Osteoblast (primary cell): ENCODE measurements at regions not wholly inside any gene's neighbourhood (a gene's known extent, or its start where the extent isn't known, plus 50 kb on each side); places are given as distances from the start of the nearest gene placed in this dataset.

ENCODE experiments used
- DNase-seq: peaks from one replicate; pipeline ENCODE4 v3.0.0; 2011; ENCODE audit warnings: low spot score, mixed read lengths; ENCODE audit not compliant: insufficient read length; ENCODE audit errors: missing footprints
- H2AFZ ChIP-seq: 2 replicates; pipeline ENCODE4 v1.6.0; 2011; ENCODE audit warnings: mild to moderate bottlenecking, low read length
- H3K27ac ChIP-seq: 2 replicates; pipeline ENCODE4 v1.5.1; 2011; ENCODE audit warnings: mild to moderate bottlenecking, low read depth, low read length, moderate library complexity
- H3K27me3 ChIP-seq: 2 replicates; pipeline ENCODE4 v1.6.0; 2012; ENCODE audit warnings: mild to moderate bottlenecking, control low read depth, inconsistent platforms, low read length, moderate library complexity; ENCODE audit not compliant: insufficient read depth
- H3K36me3 ChIP-seq: 2 replicates; pipeline ENCODE4 v1.5.1; 2011; ENCODE audit warnings: mild to moderate bottlenecking, low read length, control low read depth, moderate library complexity; ENCODE audit not compliant: insufficient read depth
- H3K4me1 ChIP-seq: 2 replicates; pipeline ENCODE4 v1.5.1; 2011; ENCODE audit warnings: mild to moderate bottlenecking, low read length, control low read depth, moderate library complexity; ENCODE audit not compliant: insufficient read depth
- H3K4me2 ChIP-seq: 2 replicates; pipeline ENCODE4 v1.6.0; 2011; ENCODE audit warnings: mild to moderate bottlenecking, low read length; ENCODE audit not compliant: insufficient read depth
- H3K4me3 ChIP-seq: fragments of 200-600 bp; sonication (generic); 3 replicates; pipeline ENCODE4 v1.5.1; 2012; ENCODE audit warnings: mild to moderate bottlenecking, low read length, inconsistent platforms; ENCODE audit not compliant: insufficient read depth
- H3K79me2 ChIP-seq: 2 replicates; pipeline ENCODE4 v1.6.0; 2012; ENCODE audit warnings: mild to moderate bottlenecking, low read length, control low read depth, inconsistent platforms; ENCODE audit not compliant: insufficient read depth
- H3K9me3 ChIP-seq: 2 replicates; pipeline ENCODE4 v1.5.1; 2011; ENCODE audit warnings: low read depth, low read length, control low read depth
- H4K20me1 ChIP-seq: 2 replicates; pipeline ENCODE4 v1.6.0; 2012; ENCODE audit warnings: mild to moderate bottlenecking, low read length, control low read depth; ENCODE audit not compliant: insufficient read depth
- CTCF ChIP-seq: IDR thresholded peaks from 2 replicates; pipeline ENCODE4 v1.5.1; 2011; ENCODE audit warnings: mild to moderate bottlenecking, low read depth, low read length, moderate library complexity; ENCODE audit errors: extremely low read depth

GRCh38 chr1:55916481-55916880 lies 662.9 kb downstream of the PLPP3 start:
- Histone ChIP-seq H3K79me2 (no peaks in the 10 kb centered on the region), H3K4me2 (no peak overlapping the region)

GRCh38 chr1:55913565-55913964 lies 665.8 kb downstream of the PLPP3 start:
- no peaks in the 10 kb centered on the region for H4K20me1 ChIP-seq
- no peak overlapping the region for H2AFZ ChIP-seq
- H3K27me3 ChIP-seq: no peaks in the 10 kb centered on the region
- H3K4me2 ChIP-seq: no peak overlapping the region
- no peak overlapping the region for H3K27ac ChIP-seq
- no peak for TF ChIP-seq CTCF
- no peak overlapping the region for H3K4me3 ChIP-seq
- H3K79me2 ChIP-seq: no peaks in the 10 kb centered on the region
- no peak for DNase-seq
- H3K4me1 ChIP-seq: no peaks in the 10 kb centered on the region
- no peaks in the 10 kb centered on the region for H3K36me3 ChIP-seq
- no peaks in the 10 kb centered on the region for H3K9me3 ChIP-seq

More at GRCh38 chr1:55916481-55916880, 662.9 kb downstream of the PLPP3 start:
- Histone ChIP-seq H3K27ac (no peak overlapping the region), H3K9me3 (no peaks in the 10 kb centered on the region), H2AFZ (no peak overlapping the region), H3K4me3 (no peak overlapping the region), H3K27me3 (no peaks in the 10 kb centered on the region), H3K36me3 (no peaks in the 10 kb centered on the region), H3K4me1 (no peaks in the 10 kb centered on the region), H4K20me1 (no peaks in the 10 kb centered on the region)
- DNase-seq: no peak
- no peak for TF ChIP-seq CTCF

- no peaks in the 10 kb centered on the region for H3K9me3 ChIP-seq
- no peak for DNase-seq
- no peaks in the 10 kb centered on the region for H3K27me3 ChIP-seq
- no peak overlapping the region for H3K4me2 ChIP-seq
- no peaks in the 10 kb centered on the region for H3K36me3 ChIP-seq
- no peaks in the 10 kb centered on the region for H4K20me1 ChIP-seq
- H3K79me2 ChIP-seq: no peaks in the 10 kb centered on the region
- no peak overlapping the region for H3K4me3 ChIP-seq
- no peak overlapping the region for H3K27ac ChIP-seq
- no peak overlapping the region for H2AFZ ChIP-seq
- TF ChIP-seq CTCF: no peak
- no peaks in the 10 kb centered on the region for H3K4me1 ChIP-seq
Observed at GRCh38 chr1:55912438-55912837, 666.9 kb downstream of the PLPP3 start.

- Histone ChIP-seq H4K20me1 (no peaks in the 10 kb centered on the region), H3K4me1 (no peaks in the 10 kb centered on the region), H2AFZ (no peak overlapping the region), H3K4me3 (no peak overlapping the region), H3K79me2 (no peaks in the 10 kb centered on the region), H3K27me3 (no peaks in the 10 kb centered on the region), H3K9me3 (no peaks in the 10 kb centered on the region), H3K27ac (no peak overlapping the region), H3K36me3 (no peaks in the 10 kb centered on the region), H3K4me2 (no peak overlapping the region)
- no peak for TF ChIP-seq CTCF
- no peak for DNase-seq
Observed at GRCh38 chr1:55904541-55904940, 674.8 kb downstream of the PLPP3 start.
